NCI-H2029 (cell line): ENCODE measurements at regions not wholly inside any gene's neighbourhood (a gene's known extent, or its start where the extent isn't known, plus 50 kb on each side); places are given as distances from the start of the nearest gene placed in this dataset.

Experiments
- DNase-seq: peaks from one replicate; lab custom pipeline; 2025; lab: John Stamatoyannopoulos, UW

DNA sequence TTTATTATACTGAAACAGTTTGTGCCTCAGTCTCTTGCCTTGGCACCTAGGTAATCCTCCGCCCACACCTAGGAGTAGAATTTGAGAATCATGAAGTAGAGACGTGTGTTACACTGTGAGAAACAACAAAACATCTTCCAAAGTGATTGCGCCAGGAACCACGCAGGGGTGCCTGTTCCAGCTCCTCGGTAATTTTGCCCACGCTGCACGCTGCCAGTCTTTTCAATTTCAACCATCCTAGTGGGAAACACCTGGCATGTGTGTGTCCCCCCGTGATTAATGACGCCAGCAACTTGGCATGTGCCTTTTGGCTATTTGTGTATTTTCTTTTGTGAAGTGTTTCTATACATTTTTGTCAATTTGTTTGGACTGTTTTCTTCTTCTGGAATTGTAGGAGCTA, 919.1 kb downstream of the BRD1 start:
- DNase-seq, result no peak

DNA sequence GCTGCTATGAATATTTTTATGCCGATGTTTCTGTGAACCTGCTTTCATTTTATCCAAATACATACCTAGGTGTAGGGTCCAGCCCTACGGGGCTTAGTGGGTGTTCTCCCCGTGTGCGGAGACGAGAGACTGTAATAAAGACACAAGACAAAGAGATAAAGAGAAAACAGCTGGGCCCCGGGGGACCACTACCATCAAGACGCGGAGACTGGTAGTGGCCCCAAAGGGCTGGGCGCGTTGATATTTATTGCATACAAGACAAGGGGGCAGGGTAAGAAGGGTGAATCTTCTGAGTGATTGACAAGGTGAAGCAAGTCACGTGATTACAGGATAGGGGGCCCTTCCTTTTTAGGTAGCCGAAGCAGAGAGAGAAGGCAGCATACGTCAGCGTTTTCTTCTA, 920.1 kb downstream of the BRD1 start:
- DNase-seq, result no peak

DNA sequence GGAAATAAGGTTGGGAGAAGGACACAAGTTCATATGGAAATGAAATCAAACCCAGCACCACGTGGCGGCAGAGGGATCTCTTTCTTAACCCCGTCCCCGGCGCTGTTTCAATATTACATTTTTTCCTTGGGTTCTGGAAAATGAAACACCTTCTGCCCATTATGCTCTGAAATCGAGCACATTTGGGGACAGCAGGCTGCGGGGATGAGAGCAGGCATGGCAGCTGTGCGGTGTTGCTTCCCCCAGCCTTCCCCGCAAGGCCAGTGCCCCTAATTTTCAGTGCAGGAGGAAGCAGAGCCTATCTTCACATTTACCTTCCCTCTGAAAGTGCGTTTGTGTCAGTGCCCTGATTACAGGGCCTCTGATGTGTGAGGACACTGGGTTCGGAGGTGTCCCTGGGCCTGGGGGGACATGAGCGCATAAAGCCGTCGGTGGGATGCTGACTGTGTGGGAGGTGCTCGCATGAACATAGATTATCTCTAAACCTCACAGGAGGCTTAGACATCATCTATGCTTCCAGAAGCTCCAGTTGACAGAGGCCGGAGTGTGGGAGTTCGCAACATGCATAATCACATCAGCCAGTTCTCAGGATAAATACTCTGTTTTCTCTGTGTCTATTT, 921.3 kb downstream of the BRD1 start:
- DNase-seq, result no peak

DNA sequence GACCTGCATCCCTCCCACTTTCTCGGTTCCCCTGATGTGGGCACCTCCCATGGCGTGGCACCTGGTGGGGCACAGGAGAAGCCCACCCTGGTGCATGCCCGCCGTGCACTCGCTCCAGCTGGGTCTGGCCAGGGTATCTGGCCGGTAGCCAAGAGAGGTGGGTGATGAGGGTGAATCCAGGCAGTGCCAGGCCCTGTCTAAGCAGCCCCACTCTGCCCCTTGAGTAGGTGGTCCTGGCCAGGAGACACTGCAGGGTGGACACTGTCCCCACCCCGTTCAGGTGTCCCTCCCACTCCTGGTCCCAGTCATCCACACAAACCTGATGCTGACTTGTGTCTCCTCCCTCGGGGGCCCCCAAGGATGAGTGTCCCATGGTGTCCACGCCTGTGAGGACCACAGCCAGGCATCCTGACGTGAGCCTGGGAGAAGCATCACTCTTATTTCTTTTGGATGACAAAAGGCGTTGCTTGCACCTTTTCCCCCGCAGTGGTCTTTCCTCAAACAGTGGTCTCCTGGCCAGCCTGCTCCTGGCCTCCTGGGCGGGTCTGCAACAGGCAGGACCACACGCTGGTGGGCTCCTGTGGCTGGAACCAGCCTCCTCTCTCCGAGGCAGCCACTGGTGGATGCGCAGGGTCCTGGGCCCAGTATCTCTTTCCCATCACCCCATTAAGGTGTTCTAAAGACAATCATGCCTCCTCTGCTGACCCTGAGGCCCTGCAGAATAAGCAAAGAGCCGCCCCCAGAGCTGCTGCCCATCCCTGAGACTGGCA, 922.3 kb downstream of the BRD1 start:
- DNase-seq, result no peak

DNA sequence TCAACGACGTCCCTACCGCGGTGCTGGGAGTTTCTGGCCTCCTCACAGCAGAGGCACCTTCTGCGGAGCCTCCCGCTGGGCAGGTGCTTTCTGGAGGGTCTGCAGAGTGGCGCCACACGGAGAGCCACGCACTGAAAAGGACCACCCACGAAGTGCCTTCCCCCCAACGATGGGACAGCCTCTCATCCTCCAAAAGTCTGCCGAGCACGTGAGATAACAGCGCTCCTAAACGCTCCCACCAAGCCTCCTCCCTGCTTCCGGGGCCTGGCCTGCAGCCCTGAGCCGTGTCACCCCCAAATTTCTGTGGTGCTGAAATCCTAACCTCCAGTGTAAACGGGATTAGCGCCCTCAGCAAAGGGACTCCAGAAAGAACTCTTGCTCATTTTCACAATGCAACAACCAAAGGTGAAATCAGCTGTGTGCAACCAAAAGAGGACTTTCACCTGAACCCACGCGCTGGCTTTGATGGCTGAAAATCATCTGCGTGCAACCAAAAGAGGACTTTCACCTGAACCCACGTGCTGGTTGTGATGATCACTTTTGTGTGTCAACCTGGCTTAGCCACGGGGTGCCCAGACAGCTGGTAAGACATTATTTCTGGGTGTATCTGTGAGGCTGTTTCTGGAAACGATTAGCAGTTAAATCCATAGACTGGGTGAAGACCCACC, 924.6 kb downstream of the BRD1 start:
- no peak for DNase-seq

GRCh38 chr22:48902001-48902869, 925.4 kb downstream of the BRD1 start:
- no peak for DNase-seq

GRCh38 chr22:48901324-48901723, 926.3 kb downstream of the BRD1 start:
- no peak for DNase-seq

- no peak for DNase-seq
These were observed 927.0 kb downstream of the BRD1 start for GRCh38 chr22:48900626-48901025.

GRCh38 chr22:48900327-48900597, 927.4 kb downstream of the BRD1 start:
- DNase-seq, result no peak

GRCh38 chr22:48899523-48900326, 927.9 kb downstream of the BRD1 start:
- DNase-seq, result no peak

GRCh38 chr22:48898524-48899250, 929.0 kb downstream of the BRD1 start:
- no peak for DNase-seq

DNA sequence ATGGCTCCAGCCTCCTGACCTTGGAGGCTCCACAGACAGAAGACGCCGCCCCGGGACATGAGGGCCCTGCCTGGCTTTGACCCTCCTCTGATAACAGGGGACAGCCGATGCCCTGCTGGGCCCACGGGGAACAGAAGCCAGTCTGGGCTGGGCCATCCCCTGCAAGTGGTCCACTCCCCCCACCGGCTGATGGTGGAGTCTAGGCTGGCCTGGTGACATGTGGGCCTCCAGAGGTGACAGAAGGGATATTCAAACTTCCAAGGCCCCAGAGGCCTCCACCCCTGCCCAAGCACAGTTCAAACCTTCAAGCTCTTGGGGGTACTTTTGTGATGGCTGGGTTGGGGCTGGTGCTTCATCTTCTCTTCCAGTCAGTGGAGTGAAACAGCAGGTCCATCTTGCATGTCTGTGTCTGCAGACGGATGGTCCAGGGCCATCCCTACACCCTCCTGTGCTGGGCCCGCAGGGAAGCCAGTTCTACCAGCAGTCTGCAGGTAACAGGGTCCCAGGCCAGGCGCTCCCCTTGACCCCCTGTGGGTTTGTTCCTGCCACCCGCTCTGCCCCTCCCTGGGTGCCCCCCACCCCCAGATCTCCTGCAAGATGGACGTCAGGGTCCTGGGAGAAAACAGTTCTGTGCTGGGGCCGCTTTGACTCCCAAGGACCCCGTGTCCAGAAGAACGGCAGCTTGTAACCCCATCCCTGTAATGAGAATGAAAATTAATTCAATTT, 929.9 kb downstream of the BRD1 start:
- DNase-seq, result no peak

DNA sequence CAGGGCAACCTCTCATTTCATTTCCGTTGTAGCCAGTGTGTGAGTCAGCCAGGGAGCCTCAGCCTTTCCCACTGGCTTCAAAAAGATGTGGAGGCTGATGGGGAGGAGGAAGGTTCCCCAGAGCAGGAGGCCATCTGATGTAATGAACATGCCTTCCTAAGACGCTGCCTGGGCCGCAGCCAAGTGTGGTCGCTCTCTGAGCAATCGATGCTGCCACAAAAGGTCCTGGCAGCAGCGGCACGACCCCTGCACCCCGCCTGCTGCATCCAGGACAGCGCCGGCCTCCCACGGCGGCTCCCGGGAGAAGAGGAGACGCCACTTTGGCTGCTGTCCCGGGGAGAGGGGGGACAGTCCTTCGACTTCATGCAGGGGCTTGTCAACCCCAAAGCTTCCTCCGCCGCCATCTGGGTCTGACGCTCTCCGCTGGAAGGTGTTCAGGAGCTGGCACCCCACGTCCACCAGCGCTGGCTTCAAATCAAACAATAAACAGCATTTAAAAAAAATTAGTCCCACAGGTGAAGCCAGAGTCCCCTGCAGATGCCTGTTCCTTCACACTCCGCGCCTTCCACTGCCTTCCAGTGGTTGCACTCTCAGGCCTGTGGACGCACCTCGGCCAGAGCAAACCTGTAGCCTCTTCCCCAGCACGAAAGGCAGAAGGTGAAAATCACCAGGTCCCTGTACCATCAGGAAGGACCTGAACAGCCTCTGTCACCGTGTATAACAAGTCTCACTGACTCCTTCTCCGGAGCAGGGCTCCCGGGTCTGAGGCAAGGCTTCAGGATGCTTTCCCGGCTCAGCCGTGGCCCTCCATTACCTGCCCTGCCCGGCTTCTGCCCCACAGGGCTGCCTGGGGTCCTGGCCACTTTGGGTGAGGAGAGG, 930.7 kb downstream of the BRD1 start:
- no peak for DNase-seq

GRCh38 chr22:48895831-48896765, 931.6 kb downstream of the BRD1 start:
- DNase-seq, result no peak

- no peak for DNase-seq
These were observed 932.3 kb downstream of the BRD1 start for GRCh38 chr22:48895336-48895735.

GRCh38 chr22:48894804-48895250, 932.8 kb downstream of the BRD1 start:
- DNase-seq, result no peak

GRCh38 chr22:48894064-48894671, 933.5 kb downstream of the BRD1 start:
- DNase-seq, result no peak
